Ovary (tissue), 3 donors: ENCODE measurements at regions not wholly inside any gene's neighbourhood (a gene's known extent, or its start where the extent isn't known, plus 50 kb on each side); places are given as distances from the start of the nearest gene placed in this dataset.

ENCODE experiments used
- EP300 ChIP-seq: sonication (generic); formaldehyde crosslinking; IDR thresholded peaks from one replicate; pipeline ENCODE4 v1.6.1; 2017; ENCODE audit warnings: antibody characterized with exemption
- POLR2A ChIP-seq: fragments of 450-650 bp; IDR thresholded peaks from one replicate; pipeline ENCODE4 v1.6.1; 2017; ENCODE audit warnings: antibody characterized with exemption, mild to moderate bottlenecking, moderate library complexity
- TF ChIP-seq, protein P1 (sequence below), 3 donors: fragments of 450-650 bp in 2 of 3; fragments of 200-600 bp in 1 of 3; IDR thresholded peaks; one replicate each; pipeline versions ENCODE4 v1.5.1 to v1.8.0; 2016 to 2022; ENCODE audit warnings: antibody characterized with exemption in 3 of 3, mild to moderate bottlenecking in 1 of 3
- donor health status: DM: no; HTN: no; CAD: no.

GRCh38 chr1:47585141-47585902 is 147.5 kb downstream of the FOXD2 start:
- TF ChIP-seq POLR2A, result no peak
- TF ChIP-seq, protein P1, sequence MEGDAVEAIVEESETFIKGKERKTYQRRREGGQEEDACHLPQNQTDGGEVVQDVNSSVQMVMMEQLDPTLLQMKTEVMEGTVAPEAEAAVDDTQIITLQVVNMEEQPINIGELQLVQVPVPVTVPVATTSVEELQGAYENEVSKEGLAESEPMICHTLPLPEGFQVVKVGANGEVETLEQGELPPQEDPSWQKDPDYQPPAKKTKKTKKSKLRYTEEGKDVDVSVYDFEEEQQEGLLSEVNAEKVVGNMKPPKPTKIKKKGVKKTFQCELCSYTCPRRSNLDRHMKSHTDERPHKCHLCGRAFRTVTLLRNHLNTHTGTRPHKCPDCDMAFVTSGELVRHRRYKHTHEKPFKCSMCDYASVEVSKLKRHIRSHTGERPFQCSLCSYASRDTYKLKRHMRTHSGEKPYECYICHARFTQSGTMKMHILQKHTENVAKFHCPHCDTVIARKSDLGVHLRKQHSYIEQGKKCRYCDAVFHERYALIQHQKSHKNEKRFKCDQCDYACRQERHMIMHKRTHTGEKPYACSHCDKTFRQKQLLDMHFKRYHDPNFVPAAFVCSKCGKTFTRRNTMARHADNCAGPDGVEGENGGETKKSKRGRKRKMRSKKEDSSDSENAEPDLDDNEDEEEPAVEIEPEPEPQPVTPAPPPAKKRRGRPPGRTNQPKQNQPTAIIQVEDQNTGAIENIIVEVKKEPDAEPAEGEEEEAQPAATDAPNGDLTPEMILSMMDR (IDR thresholded peaks at IDR 0.05), result no peak
- TF ChIP-seq EP300, result no peak
